PFSK-1 (cell line): ENCODE measurements at regions not wholly inside any gene's neighbourhood (a gene's known extent, or its start where the extent isn't known, plus 50 kb on each side); places are given as distances from the start of the nearest gene placed in this dataset.

ENCODE experiments used
- FOXP2 ChIP-seq: optimal IDR thresholded peaks from 2 replicates; pipeline ENCODE3; 2011; ENCODE audit warnings: borderline replicate concordance, control low read depth, inconsistent platforms; ENCODE audit not compliant: insufficient read depth; ENCODE audit errors: extremely low read length, extremely low read depth
- POLR2AphosphoS5 ChIP-seq: IDR thresholded peaks from 2 replicates; pipeline ENCODE4 v1.6.1; 2012; ENCODE audit warnings: low read depth, mild to moderate bottlenecking, control low read depth, low read length, moderate library complexity
- SIN3A ChIP-seq: IDR thresholded peaks from 2 replicates; pipeline ENCODE4 v1.6.1; 2012; ENCODE audit warnings: mild to moderate bottlenecking, low read length, moderate library complexity, borderline replicate concordance; ENCODE audit not compliant: insufficient read depth
- TAF1 ChIP-seq: IDR thresholded peaks from 2 replicates; pipeline ENCODE4 v1.6.1; 2012; ENCODE audit warnings: low read length, control low read depth, borderline replicate concordance; ENCODE audit not compliant: insufficient read depth
- TF ChIP-seq, protein P1 (sequence below), 2 experiments: IDR thresholded peaks; 2 replicates each; pipeline versions ENCODE4 v1.6.1 to v1.8.0; 2011 to 2012; ENCODE audit warnings: low read depth in 2 of 2, low read length in 2 of 2, control low read depth in 1 of 2, inconsistent platforms in 1 of 2, mild to moderate bottlenecking in 1 of 2, moderate library complexity in 1 of 2; ENCODE audit not compliant: insufficient read depth in 1 of 2

DNA sequence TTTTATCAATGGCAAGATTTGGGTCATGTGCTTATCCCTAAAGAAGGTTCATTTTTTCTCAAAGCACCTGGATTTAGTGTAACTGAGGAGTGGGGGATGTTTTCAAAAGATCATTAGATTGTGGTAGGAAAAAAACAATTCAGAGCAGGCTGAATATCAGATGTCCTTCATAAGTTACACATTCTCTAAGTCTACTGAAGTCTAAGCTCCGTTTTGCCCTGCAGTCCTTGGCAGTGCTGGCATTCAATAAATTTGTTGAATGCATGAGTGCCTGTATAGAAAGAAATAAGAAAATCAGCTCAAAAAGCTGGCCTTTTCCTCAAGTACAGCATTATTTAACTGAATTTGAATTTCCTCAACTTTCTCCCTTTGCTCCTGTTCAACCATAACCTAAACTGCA is 819.0 kb upstream of the GRM7 start:
- TF ChIP-seq TAF1 (no peak), POLR2AphosphoS5 (no peak), SIN3A (no peak), FOXP2 (no peak)
- TF ChIP-seq, protein P1, sequence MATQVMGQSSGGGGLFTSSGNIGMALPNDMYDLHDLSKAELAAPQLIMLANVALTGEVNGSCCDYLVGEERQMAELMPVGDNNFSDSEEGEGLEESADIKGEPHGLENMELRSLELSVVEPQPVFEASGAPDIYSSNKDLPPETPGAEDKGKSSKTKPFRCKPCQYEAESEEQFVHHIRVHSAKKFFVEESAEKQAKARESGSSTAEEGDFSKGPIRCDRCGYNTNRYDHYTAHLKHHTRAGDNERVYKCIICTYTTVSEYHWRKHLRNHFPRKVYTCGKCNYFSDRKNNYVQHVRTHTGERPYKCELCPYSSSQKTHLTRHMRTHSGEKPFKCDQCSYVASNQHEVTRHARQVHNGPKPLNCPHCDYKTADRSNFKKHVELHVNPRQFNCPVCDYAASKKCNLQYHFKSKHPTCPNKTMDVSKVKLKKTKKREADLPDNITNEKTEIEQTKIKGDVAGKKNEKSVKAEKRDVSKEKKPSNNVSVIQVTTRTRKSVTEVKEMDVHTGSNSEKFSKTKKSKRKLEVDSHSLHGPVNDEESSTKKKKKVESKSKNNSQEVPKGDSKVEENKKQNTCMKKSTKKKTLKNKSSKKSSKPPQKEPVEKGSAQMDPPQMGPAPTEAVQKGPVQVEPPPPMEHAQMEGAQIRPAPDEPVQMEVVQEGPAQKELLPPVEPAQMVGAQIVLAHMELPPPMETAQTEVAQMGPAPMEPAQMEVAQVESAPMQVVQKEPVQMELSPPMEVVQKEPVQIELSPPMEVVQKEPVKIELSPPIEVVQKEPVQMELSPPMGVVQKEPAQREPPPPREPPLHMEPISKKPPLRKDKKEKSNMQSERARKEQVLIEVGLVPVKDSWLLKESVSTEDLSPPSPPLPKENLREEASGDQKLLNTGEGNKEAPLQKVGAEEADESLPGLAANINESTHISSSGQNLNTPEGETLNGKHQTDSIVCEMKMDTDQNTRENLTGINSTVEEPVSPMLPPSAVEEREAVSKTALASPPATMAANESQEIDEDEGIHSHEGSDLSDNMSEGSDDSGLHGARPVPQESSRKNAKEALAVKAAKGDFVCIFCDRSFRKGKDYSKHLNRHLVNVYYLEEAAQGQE (IDR thresholded peaks at IDR 0.05; ENCODE audit: insufficient read depth in 1 of 2, low read depth in 2 of 2, low read length in 2 of 2): no peak

DNA sequence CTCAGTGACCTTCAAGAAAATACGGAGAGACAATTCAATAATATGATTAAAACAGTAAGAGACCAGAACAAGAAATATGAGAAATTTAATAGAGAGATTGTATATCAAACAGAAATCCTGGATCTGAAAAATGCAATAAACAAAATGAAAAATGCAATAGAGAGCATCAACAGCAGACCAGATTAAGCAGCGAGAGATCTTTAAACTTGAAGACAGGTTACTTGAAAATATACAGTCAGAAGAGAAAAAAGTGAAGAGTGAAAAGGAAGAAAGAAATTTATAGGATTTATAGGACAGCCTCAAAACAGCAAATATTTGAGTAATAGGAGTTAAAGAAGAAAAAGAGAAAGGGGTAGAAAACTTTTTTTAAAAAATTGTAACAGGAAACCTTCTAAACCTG is 813.9 kb upstream of the GRM7 start:
- TF ChIP-seq SIN3A (no peak), FOXP2 (no peak), POLR2AphosphoS5 (no peak), TAF1 (no peak)
- TF ChIP-seq, protein P1 (IDR thresholded peaks at IDR 0.05; ENCODE audit: insufficient read depth in 1 of 2, low read depth in 2 of 2, low read length in 2 of 2): no peak

GRCh38 chr3:6060251-6060650 is 800.7 kb upstream of the GRM7 start:
- TF ChIP-seq, protein P1 (IDR thresholded peaks at IDR 0.05; ENCODE audit: insufficient read depth in 1 of 2, low read depth in 2 of 2, low read length in 2 of 2): no peak
- no peak for TF ChIP-seq SIN3A
- TF ChIP-seq FOXP2: no peak
- TF ChIP-seq POLR2AphosphoS5: no peak
- no peak for TF ChIP-seq TAF1

- TF ChIP-seq FOXP2 (no peak), TAF1 (no peak), POLR2AphosphoS5 (no peak), SIN3A (no peak)
- TF ChIP-seq, protein P1 (IDR thresholded peaks at IDR 0.05; ENCODE audit: insufficient read depth in 1 of 2, low read depth in 2 of 2, low read length in 2 of 2): no peak
Observed at GRCh38 chr3:6062261-6063187, 798.4 kb upstream of the GRM7 start.
